NAMALWA (cell line): ENCODE measurements at regions not wholly inside any gene's neighbourhood (a gene's known extent, or its start where the extent isn't known, plus 50 kb on each side); places are given as distances from the start of the nearest gene placed in this dataset.

Source experiments
- DNase-seq: peaks from one replicate; pipeline ENCODE4 v3.0.0-alpha.2; 2015; ENCODE audit warnings: low spot score

GRCh38 chr7:4613846-4614548 is 68.1 kb upstream of the FOXK1 start:
- DNase-seq, result no peak

GRCh38 chr7:4616116-4616515 is 66.0 kb upstream of the FOXK1 start:
- no peak for DNase-seq

- no peak for DNase-seq
Measured at GRCh38 chr7:4621396-4621795, 60.7 kb upstream of the FOXK1 start.

- no peak for DNase-seq
Measured at GRCh38 chr7:4626318-4626845, 55.7 kb upstream of the FOXK1 start.

DNA sequence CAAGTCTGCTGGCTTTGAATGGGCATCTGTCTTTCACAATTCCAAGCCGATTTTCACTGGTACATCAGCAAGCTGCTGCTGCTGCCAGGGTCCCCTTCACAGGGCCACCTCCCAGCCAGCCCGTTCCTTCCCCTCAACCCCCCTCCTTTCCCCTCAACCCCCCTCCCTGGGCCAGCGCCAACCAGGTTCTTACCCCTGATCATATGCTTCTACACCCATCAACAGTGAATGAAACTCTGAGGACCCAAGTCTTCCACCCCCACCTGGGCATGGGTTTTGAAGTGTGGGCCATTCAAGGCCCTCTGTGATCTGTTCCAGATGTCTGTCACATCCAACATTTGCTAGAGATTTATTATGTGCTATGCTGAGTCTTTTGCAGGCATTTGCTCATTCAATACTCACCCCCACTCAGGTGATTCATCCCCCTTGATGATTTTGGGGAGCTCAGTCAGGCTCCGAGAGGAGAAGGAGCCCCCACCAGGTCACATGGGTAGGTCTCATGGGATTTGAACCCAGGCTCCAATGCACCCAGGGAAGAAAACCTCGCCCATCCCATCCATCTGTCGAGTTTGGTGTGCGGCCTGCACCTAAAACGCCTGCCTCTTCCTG is 52.7 kb upstream of the FOXK1 start:
- DNase-seq, result no peak

DNA sequence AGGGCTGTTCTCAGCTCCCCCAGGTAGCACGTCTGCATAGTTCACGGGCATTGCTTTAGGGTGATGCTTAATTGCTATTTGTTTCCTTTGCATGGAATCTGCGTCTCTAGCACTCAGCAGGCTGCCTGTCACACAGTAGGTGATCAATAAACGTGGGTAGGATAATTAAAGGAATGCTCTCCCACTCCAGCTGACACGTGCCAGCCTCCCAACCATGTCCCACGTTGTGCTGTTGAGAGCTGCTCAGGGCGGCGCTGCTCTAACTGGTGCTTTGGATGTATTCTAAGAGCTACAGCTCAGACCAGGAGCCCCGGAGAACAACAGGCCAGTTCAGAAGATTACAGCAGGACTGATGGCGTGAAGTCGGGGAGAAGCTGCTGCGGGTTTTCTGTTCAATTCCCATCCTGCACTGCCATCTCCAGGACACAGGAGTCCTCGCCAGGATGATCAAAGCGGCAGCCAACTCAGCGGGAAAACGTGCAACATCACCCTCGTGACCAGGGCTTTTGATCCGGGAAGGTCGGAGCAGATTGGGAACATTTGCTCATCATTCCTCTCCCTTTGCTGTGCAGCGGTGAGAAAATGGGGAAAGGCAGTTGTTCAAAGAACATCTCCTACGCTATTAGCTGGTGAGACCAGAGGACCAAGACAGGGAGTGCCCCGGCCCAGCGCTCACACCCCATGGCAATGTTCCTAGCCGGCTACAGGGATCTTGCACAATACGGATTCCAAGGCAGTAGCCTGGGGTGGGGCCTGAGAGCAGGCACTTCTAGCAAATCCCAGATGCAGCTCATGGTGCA is 50.5 kb upstream of the FOXK1 start:
- DNase-seq, result no peak
